Neural progenitor cell (in vitro differentiated cells): ENCODE measurements at regions not wholly inside any gene's neighbourhood (a gene's known extent, or its start where the extent isn't known, plus 50 kb on each side); places are given as distances from the start of the nearest gene placed in this dataset.
"Not testable (repeated sequence)": the region's sequence is repeated elsewhere in the genome, so short reads cannot be mapped to it uniquely, and the experiment has no call there.

Experiments
- DNase-seq: peaks from one replicate; pipeline ENCODE4 v3.0.0-alpha.2; 2016; ENCODE audit warnings: low spot score
- H2AFZ ChIP-seq: fragments of 200-600 bp; sonication (generic); replicated peaks from 2 replicates; pipeline ENCODE4 v1.6.1; 2016; ENCODE audit warnings: antibody characterized with exemption
- H3F3A ChIP-seq: fragments of 200-600 bp; sonication (generic); 2 replicates; pipeline ENCODE4 v1.6.1; 2016; ENCODE audit warnings: antibody characterized with exemption, low read depth
- H3K27ac ChIP-seq: fragments of 200-600 bp; sonication (generic); 2 replicates; pipeline ENCODE4 v1.5.1; 2016; ENCODE audit warnings: mild to moderate bottlenecking
- H3K27me3 ChIP-seq: fragments of 200-600 bp; sonication (generic); 2 replicates; pipeline ENCODE4 v1.6.1; 2016; ENCODE audit warnings: mild to moderate bottlenecking, moderate library complexity
- H3K36me3 ChIP-seq: fragments of 200-600 bp; sonication (generic); 2 replicates; pipeline ENCODE4 v1.5.1; 2016
- H3K4me1 ChIP-seq: fragments of 200-600 bp; sonication (generic); 2 replicates; pipeline ENCODE4 v1.6.1; 2016; ENCODE audit warnings: mixed run types
- H3K4me2 ChIP-seq: fragments of 200-600 bp; sonication (generic); 2 replicates; pipeline ENCODE4 v1.6.1; 2016
- H3K4me3 ChIP-seq: fragments of 200-600 bp; sonication (generic); 2 replicates; pipeline ENCODE4 v1.5.1; 2016
- H3K79me2 ChIP-seq: fragments of 200-600 bp; sonication (generic); 2 replicates; pipeline ENCODE4 v1.6.1; 2016; ENCODE audit warnings: low read depth
- H3K9ac ChIP-seq: fragments of 200-600 bp; sonication (generic); 2 replicates; pipeline ENCODE4 v1.6.1; 2016
- H3K9me3 ChIP-seq: fragments of 200-600 bp; sonication (generic); 2 replicates; pipeline ENCODE4 v1.5.1; 2016; ENCODE audit warnings: low read depth
- H4K20me1 ChIP-seq: fragments of 200-600 bp; sonication (generic); 2 replicates; pipeline ENCODE4 v1.6.1; 2016; ENCODE audit warnings: low read depth
- H3K27ac Mint-ChIP-seq: 3 replicates; pipeline ENCODE4 v1.8.0; 2021; ENCODE audit warnings: mixed read lengths
- H3K27me3 Mint-ChIP-seq: 2 replicates; pipeline ENCODE4 v1.8.0; 2022; ENCODE audit warnings: low read depth, mild to moderate bottlenecking, inconsistent platforms, moderate library complexity, mixed read lengths; ENCODE audit not compliant: insufficient read depth
- H3K36me3 Mint-ChIP-seq: 3 replicates; pipeline ENCODE4 v1.8.0; 2021; ENCODE audit warnings: mixed read lengths
- H3K4me1 Mint-ChIP-seq: 3 replicates; pipeline ENCODE4 v1.8.0; 2021; ENCODE audit warnings: mixed read lengths
- H3K4me3 Mint-ChIP-seq: 3 replicates; pipeline ENCODE4 v1.8.0; 2021; ENCODE audit warnings: mild to moderate bottlenecking, moderate library complexity, mixed read lengths
- H3K9me3 Mint-ChIP-seq: 3 replicates; pipeline ENCODE4 v1.8.0; 2020; ENCODE audit warnings: mixed read lengths
- CTCF ChIP-seq: fragments of 200-600 bp; sonication (generic); IDR thresholded peaks from 2 replicates; pipeline ENCODE4 v1.5.1; 2017; ENCODE audit warnings: antibody characterized with exemption, mild to moderate bottlenecking
- EZH2 ChIP-seq: fragments of 200-600 bp; sonication (generic); IDR thresholded peaks from 2 replicates; pipeline ENCODE4 v1.6.1; 2017; ENCODE audit warnings: antibody characterized with exemption, mild to moderate bottlenecking, moderate library complexity
- EZH2phosphoT487 ChIP-seq: fragments of 200-600 bp; sonication (generic); IDR thresholded peaks from 2 replicates; pipeline ENCODE4 v1.6.1; 2017; ENCODE audit warnings: antibody characterized with exemption

- Histone ChIP-seq H3K27me3 (no peaks in the 10 kb centered on the region), H4K20me1 (no peaks in the 10 kb centered on the region), H3K9ac (no peak overlapping the region), H3K4me2 (no peak overlapping the region), H2AFZ (no peak overlapping the region), H3K4me1 (no peaks in the 10 kb centered on the region), H3K79me2 (no peaks in the 10 kb centered on the region), H3K4me3 (no peak overlapping the region), H3K27ac (no peak overlapping the region), H3F3A (no peaks in the 10 kb centered on the region), H3K36me3 (no peaks in the 10 kb centered on the region), H3K9me3 (no peaks in the 10 kb centered on the region)
- no peak overlapping the region for H3K4me3 Mint-ChIP-seq
- H3K27ac Mint-ChIP-seq = no peak overlapping the region
- H3K9me3 Mint-ChIP-seq = peaks cover 8% of the 10 kb centered on the region
- DNase-seq = no peak
- TF ChIP-seq EZH2phosphoT487 (no peak), CTCF (no peak), EZH2 (no peak)
- H3K27me3 Mint-ChIP-seq = no peaks in the 10 kb centered on the region
- H3K4me1 Mint-ChIP-seq = no peaks in the 10 kb centered on the region
- peaks cover 1% of the 10 kb centered on the region for H3K36me3 Mint-ChIP-seq
These were observed 1407.1 kb downstream of the UQCRFS1 start for GRCh38 chr19:27805848-27806247.

- H3K4me3 ChIP-seq, DNase-seq, H3K27me3 Mint-ChIP-seq, H3K9me3 ChIP-seq, H3K27ac Mint-ChIP-seq, H3K4me1 ChIP-seq, H3K9me3 Mint-ChIP-seq, H3K27ac ChIP-seq, H3K36me3 Mint-ChIP-seq, H2AFZ ChIP-seq, H3K27me3 ChIP-seq, H3K4me3 Mint-ChIP-seq, H4K20me1 ChIP-seq, H3K79me2 ChIP-seq, H3K4me2 ChIP-seq, H3K4me1 Mint-ChIP-seq, H3F3A ChIP-seq, H3K36me3 ChIP-seq, H3K9ac ChIP-seq: not testable (repeated sequence)
- peak; percentile 39 for TF ChIP-seq CTCF
These were observed 1410.7 kb downstream of the UQCRFS1 start for GRCh38 chr19:27802293-27802692.

- H3K4me3 Mint-ChIP-seq = peak overlapping the region; percentile 42
- Histone ChIP-seq H3K9me3 (no peaks in the 10 kb centered on the region), H3F3A (peaks cover 9% of the 10 kb centered on the region)
These were observed 1416.4 kb downstream of the UQCRFS1 start for GRCh38 chr19:27796540-27796939.

More at GRCh38 chr19:27796540-27796939, 1416.4 kb downstream of the UQCRFS1 start:
- Mint-ChIP-seq H3K9me3 (no peaks in the 10 kb centered on the region), H3K4me1 (peaks cover 8% of the 10 kb centered on the region), H3K36me3 (peaks cover 2% of the 10 kb centered on the region), H3K27ac (no peak overlapping the region), H3K27me3 (no peaks in the 10 kb centered on the region)
- Histone ChIP-seq H3K4me3 (no peak overlapping the region), H2AFZ (no peak overlapping the region), H3K36me3 (no peaks in the 10 kb centered on the region), H3K27ac (no peak overlapping the region), H3K27me3 (no peaks in the 10 kb centered on the region), H4K20me1 (peaks cover 12% of the 10 kb centered on the region), H3K79me2 (peaks cover 44% of the 10 kb centered on the region), H3K4me2 (no peak overlapping the region), H3K9ac (no peak overlapping the region), H3K4me1 (no peaks in the 10 kb centered on the region)
- DNase-seq = no peak
- TF ChIP-seq CTCF (no peak), EZH2phosphoT487 (no peak)
